NCI-H1930 (cell line): ENCODE measurements at regions not wholly inside any gene's neighbourhood (a gene's known extent, or its start where the extent isn't known, plus 50 kb on each side); places are given as distances from the start of the nearest gene placed in this dataset.
"Not testable (repeated sequence)": the region's sequence is repeated elsewhere in the genome, so short reads cannot be mapped to it uniquely, and the experiment has no call there.

ENCODE experiments used
- DNase-seq, 2 experiments: peaks; one replicate each; lab custom pipeline; 2025; lab: John Stamatoyannopoulos, UW

- no peak for DNase-seq
Measured at GRCh38 chr1:76687307-76688175, 179.7 kb upstream of the ST6GALNAC5 start.

- DNase-seq = no peak
Measured at GRCh38 chr1:76690766-76691165, 176.5 kb upstream of the ST6GALNAC5 start.

- DNase-seq = no peak
Measured at GRCh38 chr1:76695535-76695934, 171.7 kb upstream of the ST6GALNAC5 start.

DNA sequence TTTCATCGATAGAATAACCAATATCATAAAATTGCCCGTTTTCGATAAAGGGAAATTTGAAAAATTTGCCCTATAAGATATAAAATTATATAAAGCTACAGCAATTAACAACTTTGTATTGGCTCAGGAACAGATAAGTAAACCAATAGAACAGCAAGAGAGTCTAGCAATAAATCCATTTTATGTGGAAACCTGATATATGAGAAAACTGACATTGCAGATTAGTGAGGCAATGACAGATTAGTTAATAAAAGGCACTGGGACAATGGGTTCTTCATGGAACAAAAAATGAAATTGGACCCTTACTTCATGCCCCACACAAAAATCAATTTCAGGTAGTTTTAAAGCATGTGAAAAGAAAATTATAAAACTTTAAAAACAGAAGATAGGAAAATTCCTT lies 169.9 kb upstream of the ST6GALNAC5 start:
- no peak for DNase-seq

GRCh38 chr1:76699646-76700045 lies 167.6 kb upstream of the ST6GALNAC5 start:
- DNase-seq = not testable (repeated sequence)

DNA sequence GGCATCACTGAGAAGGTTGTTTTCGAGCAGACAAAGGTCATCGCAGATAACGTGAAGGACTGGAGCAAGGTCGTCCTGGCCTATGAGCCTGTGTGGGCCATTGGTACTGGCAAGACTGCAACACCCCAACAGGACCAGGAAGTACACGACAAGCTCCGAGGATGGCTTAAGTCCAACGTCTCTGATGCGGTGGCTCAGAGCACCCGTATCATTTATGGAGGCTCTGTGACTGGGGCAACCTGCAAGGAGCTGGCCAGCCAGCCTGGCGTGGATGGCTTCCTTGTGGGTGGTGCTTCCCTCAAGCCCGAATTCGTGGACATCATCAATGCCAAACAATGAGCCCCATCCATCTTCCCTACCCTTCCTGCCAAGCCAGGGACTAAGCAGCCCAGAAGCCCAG lies 167.1 kb upstream of the ST6GALNAC5 start:
- DNase-seq = not testable (repeated sequence)

DNA sequence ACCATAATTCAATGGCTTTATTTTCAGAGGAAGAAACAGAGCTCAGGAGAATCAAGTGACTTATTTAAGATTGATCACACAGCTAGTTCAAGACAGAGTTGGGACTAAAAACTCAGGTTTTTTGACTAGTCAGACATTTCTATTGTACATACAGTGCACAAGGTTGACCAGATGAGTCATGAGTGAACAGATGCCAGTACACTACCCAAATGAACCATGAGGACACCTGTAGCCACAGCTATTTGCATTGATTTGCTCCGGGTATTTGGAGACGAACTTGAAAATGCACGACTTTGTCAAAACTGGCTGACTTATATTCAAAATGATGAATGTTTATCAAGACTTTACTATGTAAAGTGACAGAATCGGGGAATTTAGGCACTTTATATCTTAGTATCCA lies 161.7 kb upstream of the ST6GALNAC5 start:
- DNase-seq = no peak

- peak in 1 of 2 experiments; percentile 59 for DNase-seq
Measured at GRCh38 chr1:76713535-76713934, 153.7 kb upstream of the ST6GALNAC5 start.

DNA sequence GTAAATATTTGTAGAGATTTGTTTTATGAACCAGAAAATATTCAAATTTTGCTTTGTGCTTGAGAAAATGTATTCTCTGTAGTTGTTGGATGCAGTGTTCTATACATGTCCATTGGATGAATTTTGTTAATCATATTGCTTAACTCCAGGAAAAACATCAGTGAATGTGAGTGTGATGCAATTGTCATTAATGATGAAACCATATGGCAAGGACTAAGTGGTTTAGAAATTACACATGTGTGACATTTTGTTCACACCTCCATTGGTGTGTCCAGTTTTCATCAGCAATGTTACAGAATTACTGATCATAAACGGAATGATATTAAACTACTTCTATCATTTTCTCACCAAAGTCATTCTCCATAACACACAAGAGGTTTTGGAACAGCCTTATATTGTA lies 151.8 kb upstream of the ST6GALNAC5 start:
- no peak for DNase-seq

GRCh38 chr1:76723949-76724348 lies 143.3 kb upstream of the ST6GALNAC5 start:
- no peak for DNase-seq

- no peak for DNase-seq
Measured at GRCh38 chr1:76724816-76725215, 142.5 kb upstream of the ST6GALNAC5 start.

DNA sequence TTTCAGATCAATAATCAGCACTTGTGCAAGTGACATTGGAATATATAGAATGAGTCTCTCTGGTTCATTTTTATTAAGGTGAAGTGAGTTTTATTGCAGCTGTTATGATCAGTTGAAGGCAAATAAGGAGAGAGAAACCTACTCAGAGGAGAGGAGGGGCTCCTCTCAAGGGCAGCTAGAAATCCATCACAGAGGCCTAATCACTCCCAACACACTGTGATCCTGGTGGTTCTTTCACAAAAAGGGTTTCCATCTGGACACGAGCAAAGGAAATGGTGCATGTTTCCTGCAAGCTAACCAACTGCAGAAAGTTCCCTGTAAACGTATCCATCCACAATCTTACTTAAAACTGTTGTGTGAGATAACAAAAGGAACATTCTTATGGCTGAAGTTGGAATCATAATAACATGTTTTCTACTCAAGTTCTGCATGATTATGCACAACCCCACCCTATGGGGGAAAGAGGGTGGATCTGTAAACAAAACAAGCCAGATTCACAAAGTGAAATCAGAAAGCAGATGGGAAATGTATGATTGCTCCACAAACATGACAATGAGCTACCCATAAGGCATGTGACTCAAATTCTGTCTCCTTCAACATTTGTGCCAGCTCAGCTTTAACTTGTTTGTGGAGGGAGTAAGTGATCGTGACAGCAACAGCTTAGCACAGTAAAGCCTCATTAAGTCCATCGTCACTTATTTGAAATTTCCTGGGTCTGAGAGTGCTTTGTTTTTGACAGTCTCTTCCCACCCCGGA lies 141.2 kb upstream of the ST6GALNAC5 start:
- DNase-seq = no peak

GRCh38 chr1:76727520-76727919 lies 139.8 kb upstream of the ST6GALNAC5 start:
- DNase-seq = no peak

DNA sequence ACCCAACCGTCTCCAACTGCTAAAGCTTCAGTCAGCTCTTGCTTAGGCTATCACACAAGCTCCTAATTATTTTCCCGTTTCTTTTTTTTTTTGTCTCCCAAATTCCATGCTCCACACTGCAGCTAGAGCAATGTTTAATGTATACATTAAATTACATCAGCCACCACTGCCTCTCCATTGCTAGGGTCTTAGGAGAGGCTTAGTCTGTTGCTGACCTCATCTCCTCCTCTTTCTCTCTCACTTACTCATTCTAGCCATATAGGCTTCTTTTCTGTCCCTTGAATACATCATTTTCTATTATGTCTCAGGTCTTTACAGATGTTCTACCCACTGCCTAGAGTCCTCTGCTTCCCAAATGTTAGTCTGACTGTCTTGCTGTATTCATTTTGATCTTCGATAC lies 138.1 kb upstream of the ST6GALNAC5 start:
- DNase-seq = no peak

- DNase-seq = no peak
Measured at GRCh38 chr1:76730027-76730426, 137.3 kb upstream of the ST6GALNAC5 start.

GRCh38 chr1:76738355-76738754 lies 128.9 kb upstream of the ST6GALNAC5 start:
- DNase-seq = not testable (repeated sequence)

DNA sequence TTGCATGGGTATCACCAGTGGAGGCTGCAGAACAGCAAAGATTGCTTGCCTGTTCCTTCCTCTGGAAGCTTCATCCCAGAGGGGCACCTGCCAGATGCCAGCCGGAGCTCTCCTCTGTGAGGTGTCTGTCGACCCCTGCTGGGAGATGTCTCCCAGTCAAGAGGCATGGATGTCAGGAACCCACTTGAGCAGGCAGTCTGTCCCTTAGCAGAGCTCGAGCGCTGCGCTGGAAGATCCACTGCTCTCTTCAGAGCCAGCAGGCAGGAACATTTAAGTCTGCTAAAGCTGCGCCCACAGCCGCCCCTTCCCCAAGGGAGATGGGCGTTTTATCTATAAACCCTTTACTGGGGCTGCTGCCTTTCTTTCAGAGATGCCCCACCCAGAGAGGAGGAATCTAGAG lies 126.3 kb upstream of the ST6GALNAC5 start:
- not testable (repeated sequence) for DNase-seq

- DNase-seq = no peak
Measured at GRCh38 chr1:76744989-76745388, 122.3 kb upstream of the ST6GALNAC5 start.

- no peak for DNase-seq
Measured at GRCh38 chr1:76746206-76746605, 121.1 kb upstream of the ST6GALNAC5 start.

DNA sequence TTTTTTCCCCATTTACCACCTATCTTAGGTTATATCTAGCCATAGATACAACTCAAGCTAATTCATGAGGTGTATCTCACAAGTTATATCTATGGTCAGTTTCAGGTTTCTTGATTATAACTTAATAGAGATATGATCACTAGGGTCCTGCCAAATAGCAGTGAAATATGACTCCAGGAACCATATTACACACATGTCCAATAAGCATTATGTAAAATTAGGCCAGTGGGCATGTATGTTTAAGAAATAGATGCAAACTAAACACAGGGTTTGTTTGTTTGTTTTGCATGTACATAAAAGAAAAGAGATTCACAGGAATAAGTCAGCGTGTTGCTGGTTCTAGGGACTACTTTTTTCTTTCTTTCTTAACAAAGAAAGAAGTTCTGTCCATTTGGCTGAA lies 112.5 kb upstream of the ST6GALNAC5 start:
- DNase-seq = no peak

GRCh38 chr1:76759171-76759860 lies 108.0 kb upstream of the ST6GALNAC5 start:
- no peak for DNase-seq

GRCh38 chr1:76759950-76760349 lies 107.3 kb upstream of the ST6GALNAC5 start:
- DNase-seq = no peak

- no peak for DNase-seq
Measured at GRCh38 chr1:76763738-76764137, 103.5 kb upstream of the ST6GALNAC5 start.
